GM19438 (cell line): ENCODE measurements at regions not wholly inside any gene's neighbourhood (a gene's known extent, or its start where the extent isn't known, plus 50 kb on each side); places are given as distances from the start of the nearest gene placed in this dataset.

Source experiments
- ATAC-seq: cut with Tn5 transposase; IDR thresholded peaks from one replicate; pipeline ENCODE4 v1.9.1; 2021; ENCODE audit warnings: low read depth; ENCODE audit not compliant: unreplicated experiment

- ATAC-seq: no peak
These were observed 245.2 kb downstream of the BUB3 start for GRCh38 chr10:123399276-123399839.

- ATAC-seq: no peak
These were observed 247.8 kb downstream of the BUB3 start for GRCh38 chr10:123402021-123402420.

DNA sequence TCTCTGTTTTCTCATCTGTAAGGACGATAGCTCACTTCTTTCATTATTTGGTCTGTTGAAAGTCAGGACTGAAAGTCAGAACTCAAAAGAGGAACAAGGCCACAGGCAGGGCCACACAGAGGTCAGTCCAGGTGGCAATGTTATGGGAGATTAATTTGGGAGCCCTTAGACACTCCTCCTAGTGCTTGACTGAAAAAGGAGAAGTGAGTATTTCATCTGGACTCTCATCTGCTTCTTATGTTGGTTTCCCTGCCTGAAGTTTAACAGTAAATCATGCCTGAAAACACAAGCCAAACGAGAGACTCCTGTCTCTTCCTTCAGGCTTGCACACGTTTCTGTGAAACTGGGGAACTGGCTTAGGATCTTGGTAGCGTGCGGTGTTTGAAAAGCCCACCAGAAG, 248.5 kb downstream of the BUB3 start:
- peak; percentile 73 for ATAC-seq

DNA sequence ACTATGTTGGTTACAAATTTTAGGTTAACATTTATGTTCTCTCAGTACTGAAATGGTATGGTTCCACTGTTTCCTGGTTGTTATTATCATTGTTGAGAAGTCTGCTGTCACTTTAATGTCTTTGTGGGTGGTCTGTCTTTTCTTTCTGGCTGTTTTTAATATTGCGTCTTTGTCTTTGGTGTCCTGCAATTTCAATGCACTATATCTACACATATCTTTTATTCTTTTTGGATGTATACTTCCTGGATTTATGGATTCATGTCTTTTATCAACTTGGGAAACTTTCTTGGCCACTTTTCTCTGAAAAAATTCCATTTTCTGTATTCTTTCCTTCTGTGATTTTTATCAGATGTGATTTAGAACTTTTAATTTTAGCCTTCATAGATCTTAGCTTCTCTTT, 250.2 kb downstream of the BUB3 start:
- ATAC-seq: no peak

GRCh38 chr10:123408660-123409059, 254.5 kb downstream of the BUB3 start:
- ATAC-seq: no peak

GRCh38 chr10:123409426-123409825, 255.2 kb downstream of the BUB3 start:
- no peak for ATAC-seq

DNA sequence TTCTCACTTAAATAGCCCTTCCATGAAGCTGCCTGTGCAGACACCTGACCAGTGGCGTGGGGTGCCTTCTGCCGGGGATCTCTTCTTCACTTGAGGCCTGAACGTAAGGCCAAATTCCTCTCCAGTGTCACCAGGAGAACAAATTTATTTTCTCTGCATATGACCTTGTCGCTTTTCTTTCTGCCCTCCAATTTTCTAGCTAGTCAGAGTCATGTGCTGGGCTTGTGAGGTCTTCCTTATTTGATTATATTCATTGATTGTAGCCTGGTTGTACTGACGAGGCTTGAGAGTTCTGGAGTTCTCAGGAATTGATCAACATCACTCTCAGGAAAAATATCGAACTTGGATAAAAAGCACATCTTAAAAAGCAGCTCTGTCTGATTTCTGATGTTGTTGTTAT, 255.7 kb downstream of the BUB3 start:
- no peak for ATAC-seq

DNA sequence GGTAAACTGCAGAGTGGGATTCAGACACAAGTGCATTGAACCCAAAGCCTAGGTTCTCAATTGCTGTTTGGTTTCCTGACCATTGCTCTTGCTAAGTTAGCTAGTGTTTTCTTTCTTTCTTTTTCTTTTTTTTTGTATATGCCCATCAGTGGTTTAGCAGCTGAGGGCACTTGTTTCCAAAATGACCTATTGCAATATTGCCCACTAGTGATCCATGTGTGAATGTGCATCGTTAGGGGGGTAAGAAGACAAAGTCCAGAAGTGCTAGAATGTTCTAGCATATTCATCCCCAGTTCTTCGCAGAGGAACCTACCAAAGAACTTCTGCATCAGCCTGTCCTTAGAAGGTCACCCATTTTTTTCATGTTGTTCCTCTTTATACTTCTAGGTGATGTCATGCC, 252.8 kb upstream of the GPR26 start:
- ATAC-seq: no peak

GRCh38 chr10:123415523-123415922, 250.6 kb upstream of the GPR26 start:
- ATAC-seq: no peak

DNA sequence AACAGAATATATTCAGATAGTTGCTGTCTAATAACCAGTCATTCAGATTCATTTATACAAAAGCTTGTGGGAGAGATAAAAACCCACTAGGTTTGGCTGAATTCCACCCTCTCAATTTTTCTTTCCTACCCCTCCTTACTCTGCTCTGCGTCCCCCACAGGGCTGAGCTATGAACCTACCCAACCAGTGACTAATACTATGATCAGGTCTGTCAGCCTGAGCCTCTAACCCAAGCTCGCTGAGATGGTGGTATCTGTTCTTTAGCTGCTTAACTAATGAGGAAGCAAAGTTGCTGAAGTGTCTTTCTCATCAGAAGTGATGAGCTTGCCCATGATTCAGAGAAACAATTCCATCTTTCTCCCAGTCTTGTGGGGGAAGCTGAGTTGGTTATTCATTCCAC, 248.7 kb upstream of the GPR26 start:
- ATAC-seq: no peak

- no peak for ATAC-seq
These were observed 244.7 kb upstream of the GPR26 start for GRCh38 chr10:123421461-123421860.

DNA sequence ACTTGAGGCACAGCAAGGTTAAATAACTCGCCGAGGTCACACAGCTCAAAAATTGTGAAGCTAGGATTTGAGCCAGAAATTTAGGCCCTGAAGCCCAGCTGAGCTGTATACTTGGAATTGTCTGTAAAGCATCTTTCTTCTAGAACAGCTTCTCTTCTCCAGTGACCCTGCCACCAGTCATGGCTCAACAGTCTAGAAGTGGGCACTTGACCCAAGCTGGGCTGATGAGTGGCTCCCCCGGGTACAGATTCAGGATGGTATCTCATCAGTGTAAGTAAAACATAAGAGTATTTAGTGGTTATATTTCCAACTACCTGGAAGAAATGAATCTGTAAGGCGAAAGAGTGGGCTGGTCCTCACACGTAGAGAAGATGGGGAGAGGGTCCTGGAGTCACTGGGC, 243.9 kb upstream of the GPR26 start:
- no peak for ATAC-seq

DNA sequence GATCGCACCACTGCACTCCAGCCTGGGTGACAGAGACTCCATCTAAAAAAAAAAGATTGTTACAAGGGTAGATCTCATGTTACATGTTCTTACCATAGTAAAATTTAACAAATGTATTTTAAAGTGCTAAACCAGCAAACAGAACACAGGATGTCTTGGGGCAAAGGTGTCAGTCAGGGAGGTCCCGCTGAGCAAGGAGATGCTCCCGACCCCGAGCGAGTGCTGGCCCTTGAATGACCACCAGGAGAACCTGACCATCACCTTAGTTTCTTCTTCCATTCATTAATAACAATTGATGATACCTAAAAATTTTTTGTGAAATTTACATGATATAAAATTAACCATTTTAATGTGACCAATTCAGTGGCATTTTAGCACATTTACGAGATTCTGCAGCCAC, 241.6 kb upstream of the GPR26 start:
- no peak for ATAC-seq

DNA sequence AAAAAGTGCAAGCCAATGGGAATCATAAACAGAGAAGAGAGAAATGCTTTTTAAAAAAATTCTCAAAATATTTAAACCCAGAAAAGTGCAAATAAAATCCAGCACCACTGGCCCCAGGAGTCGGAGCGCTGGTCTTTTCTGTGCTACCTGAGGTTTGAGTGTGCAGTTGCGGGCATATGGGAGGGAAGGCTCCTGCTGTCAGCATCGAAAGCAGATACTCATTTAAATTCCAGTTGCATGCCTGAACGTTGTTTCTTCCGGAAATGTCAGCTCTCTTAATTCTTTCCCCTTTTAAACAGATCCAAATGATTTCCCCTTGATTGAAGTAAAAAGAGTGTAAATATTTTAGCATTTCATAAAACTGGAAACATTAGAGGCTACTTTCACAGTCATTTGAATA, 240.5 kb upstream of the GPR26 start:
- ATAC-seq: no peak

DNA sequence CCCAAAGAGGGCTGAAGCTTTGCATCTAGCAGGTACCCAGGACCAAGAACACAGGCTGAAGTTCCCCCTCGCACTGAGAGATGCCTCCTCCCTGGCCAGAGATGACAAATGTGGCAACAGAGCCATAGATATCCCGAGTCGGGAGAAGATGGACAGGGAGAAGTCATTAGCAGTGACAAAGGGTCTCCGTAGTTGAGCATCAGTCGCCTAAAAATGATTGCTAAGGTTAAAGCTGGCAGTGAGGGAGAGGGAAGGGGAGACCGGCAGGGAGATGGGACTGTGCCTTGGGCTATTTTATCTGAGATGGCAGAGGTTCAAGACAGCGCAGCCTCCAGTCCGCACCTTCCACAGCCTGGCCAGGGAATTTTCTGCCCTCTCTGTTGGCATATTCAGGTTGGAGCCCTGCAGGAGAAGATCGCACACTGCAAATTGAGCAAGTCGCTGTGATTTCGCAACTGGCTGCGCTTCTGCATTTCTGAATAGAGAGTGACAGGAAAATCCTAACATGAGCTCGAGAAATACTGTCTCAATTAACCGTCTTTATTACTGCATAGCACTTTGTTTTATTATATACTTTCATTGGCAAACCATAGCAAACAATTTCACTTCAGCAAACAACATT, 238.9 kb upstream of the GPR26 start:
- no peak for ATAC-seq

- ATAC-seq: no peak
These were observed 237.8 kb upstream of the GPR26 start for GRCh38 chr10:123428391-123428790.

GRCh38 chr10:123429706-123430221, 236.4 kb upstream of the GPR26 start:
- no peak for ATAC-seq

DNA sequence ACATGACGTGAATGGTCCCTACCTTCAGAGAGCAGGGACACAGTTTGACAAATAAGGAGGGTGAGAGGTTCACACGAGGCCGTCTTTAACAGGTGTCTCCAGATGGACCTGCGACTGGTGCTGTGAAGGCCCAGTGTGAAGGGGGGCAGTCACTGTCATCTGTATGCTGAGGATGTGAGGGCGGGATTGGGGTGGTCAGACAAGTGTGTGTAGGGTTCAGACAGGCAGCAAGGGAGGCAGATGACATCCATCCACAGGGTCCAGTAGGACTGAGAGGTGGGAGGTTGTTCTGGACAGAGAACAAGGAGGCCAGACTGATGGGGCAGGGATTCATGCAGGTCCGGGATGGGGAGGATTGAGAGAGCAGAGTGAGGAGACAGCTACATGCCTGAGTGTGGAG, 232.6 kb upstream of the GPR26 start:
- ATAC-seq: no peak

- no peak for ATAC-seq
These were observed 231.6 kb upstream of the GPR26 start for GRCh38 chr10:123434435-123435039.

GRCh38 chr10:123442901-123443300, 223.3 kb upstream of the GPR26 start:
- peak; percentile 90 for ATAC-seq

- ATAC-seq: no peak
These were observed 222.2 kb upstream of the GPR26 start for GRCh38 chr10:123443924-123444323.

GRCh38 chr10:123445261-123445775, 220.8 kb upstream of the GPR26 start:
- no peak for ATAC-seq
